Panc1 (cell line): ENCODE measurements at regions not wholly inside any gene's neighbourhood (a gene's known extent, or its start where the extent isn't known, plus 50 kb on each side); places are given as distances from the start of the nearest gene placed in this dataset.

ENCODE experiments used
- ATAC-seq: fragments of 200-7000 bp; cut with Tn5 transposase; 2 replicates; pipeline ENCODE4 v1.9.1; 2020; ENCODE audit warnings: mild to moderate bottlenecking, moderate library complexity
- BruUV-seq: library from RNA; stranded (reverse); fragments of 400-500 nt; replicated peaks from 2 replicates; lab custom pipeline; 2021; lab: Mats Ljungman, UMichigan
- CTCF ChIA-PET: fragments of 300-600 bp; sonication (Branson Sonifier 250); formaldehyde crosslinking; loops from one replicate; lab custom pipeline; 2022; ENCODE audit warnings: antibody characterized with exemption; lab: Charles Lee
- POLR2A ChIA-PET: fragments of 300-600 bp; sonication (Branson Sonifier 250); formaldehyde crosslinking; loops from one replicate; lab custom pipeline; 2022; ENCODE audit warnings: antibody characterized with exemption; lab: Charles Lee
- DNase-seq: peaks from one replicate; pipeline ENCODE4 v3.0.0-alpha.2; 2010; ENCODE audit warnings: low read depth, low spot score
- H3K27ac ChIP-seq: 2 replicates; pipeline ENCODE4 v1.5.1; 2011; ENCODE audit warnings: mild to moderate bottlenecking, low read length, inconsistent platforms
- H3K27me3 ChIP-seq: fragments of 200-500 bp; sonication (Bioruptor generic); 2 replicates; pipeline ENCODE4 v1.6.0; 2014; ENCODE audit warnings: low read length, inconsistent platforms; ENCODE audit not compliant: control insufficient read depth, insufficient read depth
- H3K36me3 ChIP-seq: fragments of 200-500 bp; sonication (Bioruptor generic); 2 replicates; pipeline ENCODE4 v1.5.1; 2014; ENCODE audit warnings: inconsistent platforms, mild to moderate bottlenecking, low read length, moderate library complexity; ENCODE audit not compliant: control insufficient read depth, insufficient read depth
- H3K4me1 ChIP-seq: 2 replicates; pipeline ENCODE4 v1.5.1; 2011; ENCODE audit warnings: inconsistent platforms, mild to moderate bottlenecking, low read length, moderate library complexity; ENCODE audit not compliant: control insufficient read depth, insufficient read depth
- H3K4me3 ChIP-seq, 2 experiments: 2 replicates each; pipeline ENCODE4 v1.5.1; 2011 to 2012; ENCODE audit warnings: low read depth in 2 of 2, low read length in 2 of 2, mild to moderate bottlenecking in 2 of 2, inconsistent platforms in 1 of 2, moderate library complexity in 1 of 2
- H3K9me3 ChIP-seq: fragments of 200-500 bp; sonication (Bioruptor generic); 2 replicates; pipeline ENCODE4 v1.5.1; 2014; ENCODE audit warnings: low read depth, mild to moderate bottlenecking, inconsistent platforms, low read length, moderate library complexity; ENCODE audit not compliant: control insufficient read depth, insufficient read depth
- POLR2AphosphoS5 ChIP-seq: IDR thresholded peaks from 2 replicates; pipeline ENCODE4 v1.6.1; 2012; ENCODE audit warnings: mild to moderate bottlenecking, low read depth, low read length, moderate library complexity
- SIN3A ChIP-seq: IDR thresholded peaks from 2 replicates; pipeline ENCODE4 v1.6.1; 2012; ENCODE audit warnings: low read depth, mild to moderate bottlenecking, low read length, moderate library complexity, borderline replicate concordance; ENCODE audit not compliant: insufficient read depth
- TCF7L2 ChIP-seq: IDR thresholded peaks from 2 replicates; pipeline ENCODE4 v1.6.1; 2011; ENCODE audit warnings: mild to moderate bottlenecking, low read depth, low read length, inconsistent platforms
- in situ Hi-C: cut with HindIII; loops from 2 replicates; pipeline ENCODE4 v1.10.0; 2016; ENCODE audit warnings: low sequenced_read_pairs, low pct_unique_long_range_greater_than_20kb
- intact Hi-C: fragments of 100-400 bp; cut with micrococcal nuclease; formaldehyde crosslinking; loops from one replicate; pipeline ENCODE4 v1.10.0; 2022; ENCODE audit not compliant: unreplicated experiment
- TF ChIP-seq, protein P1 (sequence below): fragments of 450-650 bp; IDR thresholded peaks from 2 replicates; pipeline ENCODE4 v1.5.1; 2017; ENCODE audit warnings: mild to moderate bottlenecking
- TF ChIP-seq, protein P2 (sequence below), 2 experiments: IDR thresholded peaks; 2 replicates each; pipeline ENCODE4 v1.6.1; 2011 to 2012; ENCODE audit warnings: low read depth in 2 of 2, control low read depth in 1 of 2, low read length in 1 of 2, mild to moderate bottlenecking in 1 of 2, moderate library complexity in 1 of 2; ENCODE audit not compliant: insufficient read depth in 1 of 2

DNA sequence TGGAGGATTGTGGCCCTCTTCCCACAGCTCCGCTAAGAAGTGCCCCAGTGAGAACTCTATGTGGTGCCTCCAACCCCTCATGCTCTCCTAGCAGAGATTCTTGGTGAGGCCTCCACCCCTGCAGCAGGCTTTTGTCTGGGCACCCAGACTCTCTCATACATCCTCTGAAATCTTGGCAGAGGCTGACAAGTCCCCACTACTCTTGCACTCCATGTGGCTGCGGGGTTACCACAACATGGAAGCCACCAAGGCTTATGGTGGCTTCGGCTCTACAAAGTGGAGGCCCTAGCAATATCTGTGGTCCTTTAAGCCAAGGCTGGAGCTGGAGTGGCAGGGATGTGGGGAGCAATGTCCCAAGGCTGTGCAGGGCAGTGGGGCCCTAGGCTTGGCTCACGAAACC lies 255.2 kb downstream of the COX7B2 start:
- TF ChIP-seq, protein P1, sequence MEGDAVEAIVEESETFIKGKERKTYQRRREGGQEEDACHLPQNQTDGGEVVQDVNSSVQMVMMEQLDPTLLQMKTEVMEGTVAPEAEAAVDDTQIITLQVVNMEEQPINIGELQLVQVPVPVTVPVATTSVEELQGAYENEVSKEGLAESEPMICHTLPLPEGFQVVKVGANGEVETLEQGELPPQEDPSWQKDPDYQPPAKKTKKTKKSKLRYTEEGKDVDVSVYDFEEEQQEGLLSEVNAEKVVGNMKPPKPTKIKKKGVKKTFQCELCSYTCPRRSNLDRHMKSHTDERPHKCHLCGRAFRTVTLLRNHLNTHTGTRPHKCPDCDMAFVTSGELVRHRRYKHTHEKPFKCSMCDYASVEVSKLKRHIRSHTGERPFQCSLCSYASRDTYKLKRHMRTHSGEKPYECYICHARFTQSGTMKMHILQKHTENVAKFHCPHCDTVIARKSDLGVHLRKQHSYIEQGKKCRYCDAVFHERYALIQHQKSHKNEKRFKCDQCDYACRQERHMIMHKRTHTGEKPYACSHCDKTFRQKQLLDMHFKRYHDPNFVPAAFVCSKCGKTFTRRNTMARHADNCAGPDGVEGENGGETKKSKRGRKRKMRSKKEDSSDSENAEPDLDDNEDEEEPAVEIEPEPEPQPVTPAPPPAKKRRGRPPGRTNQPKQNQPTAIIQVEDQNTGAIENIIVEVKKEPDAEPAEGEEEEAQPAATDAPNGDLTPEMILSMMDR = no peak
- TF ChIP-seq SIN3A = no peak
- Histone ChIP-seq H3K9me3 (no peaks in the 10 kb centered on the region), H3K4me1 (no peaks in the 10 kb centered on the region), H3K27ac (no peak overlapping the region), H3K4me3 (no peak overlapping the region), H3K36me3 (no peaks in the 10 kb centered on the region), H3K27me3 (no peaks in the 10 kb centered on the region)
- ChIA-PET CTCF (no interaction called here), POLR2A (no interaction called here)
- no peak for ATAC-seq
- in situ Hi-C loops = no loop called here
- DNase-seq = no peak
- intact Hi-C loops = no loop called here
- BruUV-seq = no TSS peak

DNA sequence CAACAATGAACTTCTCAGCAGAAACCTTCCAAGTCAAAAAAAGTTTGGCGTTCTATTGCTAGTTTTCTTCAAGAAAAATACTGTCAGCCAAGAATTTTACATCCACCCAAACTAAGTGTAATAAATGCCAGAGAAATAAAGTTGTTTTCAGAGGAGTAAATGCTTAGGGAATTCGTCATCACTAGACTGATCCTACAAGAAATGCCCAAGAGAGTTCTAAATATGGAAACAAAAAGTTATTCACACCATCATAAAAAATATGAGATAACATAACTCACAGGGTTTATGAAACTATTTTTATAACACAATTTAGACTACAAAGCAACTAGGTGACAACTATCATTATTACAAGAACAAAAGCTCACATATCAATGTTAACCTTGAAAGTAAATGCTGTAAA lies 259.5 kb upstream of the GABRA2 start:
- intact Hi-C loops (no loop called here), in situ Hi-C loops (no loop called here)
- Histone ChIP-seq H3K27ac (no peak overlapping the region), H3K36me3 (no peaks in the 10 kb centered on the region), H3K27me3 (no peaks in the 10 kb centered on the region), H3K9me3 (no peaks in the 10 kb centered on the region), H3K4me3 (no peak overlapping the region), H3K4me1 (no peaks in the 10 kb centered on the region)
- ATAC-seq (no peak), DNase-seq (no peak)
- ChIA-PET CTCF (no interaction called here), POLR2A (no interaction called here)
- BruUV-seq = no TSS peak
- TF ChIP-seq, protein P2, sequence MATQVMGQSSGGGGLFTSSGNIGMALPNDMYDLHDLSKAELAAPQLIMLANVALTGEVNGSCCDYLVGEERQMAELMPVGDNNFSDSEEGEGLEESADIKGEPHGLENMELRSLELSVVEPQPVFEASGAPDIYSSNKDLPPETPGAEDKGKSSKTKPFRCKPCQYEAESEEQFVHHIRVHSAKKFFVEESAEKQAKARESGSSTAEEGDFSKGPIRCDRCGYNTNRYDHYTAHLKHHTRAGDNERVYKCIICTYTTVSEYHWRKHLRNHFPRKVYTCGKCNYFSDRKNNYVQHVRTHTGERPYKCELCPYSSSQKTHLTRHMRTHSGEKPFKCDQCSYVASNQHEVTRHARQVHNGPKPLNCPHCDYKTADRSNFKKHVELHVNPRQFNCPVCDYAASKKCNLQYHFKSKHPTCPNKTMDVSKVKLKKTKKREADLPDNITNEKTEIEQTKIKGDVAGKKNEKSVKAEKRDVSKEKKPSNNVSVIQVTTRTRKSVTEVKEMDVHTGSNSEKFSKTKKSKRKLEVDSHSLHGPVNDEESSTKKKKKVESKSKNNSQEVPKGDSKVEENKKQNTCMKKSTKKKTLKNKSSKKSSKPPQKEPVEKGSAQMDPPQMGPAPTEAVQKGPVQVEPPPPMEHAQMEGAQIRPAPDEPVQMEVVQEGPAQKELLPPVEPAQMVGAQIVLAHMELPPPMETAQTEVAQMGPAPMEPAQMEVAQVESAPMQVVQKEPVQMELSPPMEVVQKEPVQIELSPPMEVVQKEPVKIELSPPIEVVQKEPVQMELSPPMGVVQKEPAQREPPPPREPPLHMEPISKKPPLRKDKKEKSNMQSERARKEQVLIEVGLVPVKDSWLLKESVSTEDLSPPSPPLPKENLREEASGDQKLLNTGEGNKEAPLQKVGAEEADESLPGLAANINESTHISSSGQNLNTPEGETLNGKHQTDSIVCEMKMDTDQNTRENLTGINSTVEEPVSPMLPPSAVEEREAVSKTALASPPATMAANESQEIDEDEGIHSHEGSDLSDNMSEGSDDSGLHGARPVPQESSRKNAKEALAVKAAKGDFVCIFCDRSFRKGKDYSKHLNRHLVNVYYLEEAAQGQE (IDR thresholded peaks at IDR 0.05; ENCODE audit: insufficient read depth in 1 of 2, low read depth in 2 of 2, low read length in 1 of 2) = no peak
- TF ChIP-seq TCF7L2 (no peak), SIN3A (no peak), POLR2AphosphoS5 (no peak)
- TF ChIP-seq, protein P1 = no peak
